Spleen (tissue), 7 donors: ENCODE measurements at regions not wholly inside any gene's neighbourhood (a gene's known extent, or its start where the extent isn't known, plus 50 kb on each side); places are given as distances from the start of the nearest gene placed in this dataset.

Experiments
- POLR2A ChIP-seq, 3 donors: fragments of 450-650 bp; IDR thresholded peaks; one replicate each; pipeline ENCODE4 v1.5.1; 2017; ENCODE audit warnings: antibody characterized with exemption in 3 of 3, mild to moderate bottlenecking in 1 of 3
- POLR2AphosphoS5 ChIP-seq, 3 donors: sonication (generic); formaldehyde crosslinking; IDR thresholded peaks; one replicate each; pipeline ENCODE4 v1.5.1; 2017; ENCODE audit warnings: antibody characterized with exemption in 3 of 3
- TF ChIP-seq, protein P1 (sequence below), 11 experiments: fragments of 200-600 bp in 7 of 11; fragments of 450-650 bp in 4 of 11; sonication (generic) in 4 of 11; IDR thresholded peaks in 8 of 11; conservative IDR thresholded peaks in 3 of 11; 1 replicate in 7 of 11; 2 replicates in 4 of 11; pipeline versions ENCODE4 v1.4.0 to v1.8.0; 2016 to 2021; ENCODE audit warnings: antibody characterized with exemption in 11 of 11, inconsistent platforms in 4 of 11, mild to moderate bottlenecking in 1 of 11
- donor health status: DM: no; HTN: no; CAD: no; lungs with moderate emphysema.
- donor health status: DM: no; HTN: no; CAD: no.
- donor health status: DM: no; HTN: no; CAD: no.

- TF ChIP-seq, protein P1, sequence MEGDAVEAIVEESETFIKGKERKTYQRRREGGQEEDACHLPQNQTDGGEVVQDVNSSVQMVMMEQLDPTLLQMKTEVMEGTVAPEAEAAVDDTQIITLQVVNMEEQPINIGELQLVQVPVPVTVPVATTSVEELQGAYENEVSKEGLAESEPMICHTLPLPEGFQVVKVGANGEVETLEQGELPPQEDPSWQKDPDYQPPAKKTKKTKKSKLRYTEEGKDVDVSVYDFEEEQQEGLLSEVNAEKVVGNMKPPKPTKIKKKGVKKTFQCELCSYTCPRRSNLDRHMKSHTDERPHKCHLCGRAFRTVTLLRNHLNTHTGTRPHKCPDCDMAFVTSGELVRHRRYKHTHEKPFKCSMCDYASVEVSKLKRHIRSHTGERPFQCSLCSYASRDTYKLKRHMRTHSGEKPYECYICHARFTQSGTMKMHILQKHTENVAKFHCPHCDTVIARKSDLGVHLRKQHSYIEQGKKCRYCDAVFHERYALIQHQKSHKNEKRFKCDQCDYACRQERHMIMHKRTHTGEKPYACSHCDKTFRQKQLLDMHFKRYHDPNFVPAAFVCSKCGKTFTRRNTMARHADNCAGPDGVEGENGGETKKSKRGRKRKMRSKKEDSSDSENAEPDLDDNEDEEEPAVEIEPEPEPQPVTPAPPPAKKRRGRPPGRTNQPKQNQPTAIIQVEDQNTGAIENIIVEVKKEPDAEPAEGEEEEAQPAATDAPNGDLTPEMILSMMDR (IDR thresholded peaks at IDR 0.05 in 8 of 11, conservative IDR thresholded peaks at IDR 0.05 in 3 of 11): no peak
- no peak for TF ChIP-seq POLR2A (IDR thresholded peaks at IDR 0.05)
- no peak for TF ChIP-seq POLR2AphosphoS5 (IDR thresholded peaks at IDR 0.05)
These were observed 136.8 kb downstream of the CRPPA start for GRCh38 chr7:16284581-16284980.
